IPS-18a (cell line): ENCODE measurements at regions not wholly inside any gene's neighbourhood (a gene's known extent, or its start where the extent isn't known, plus 50 kb on each side); places are given as distances from the start of the nearest gene placed in this dataset.

Experiments used
- H3K27ac ChIP-seq: one replicate; pipeline ENCODE4 v1.5.1; 2013; ENCODE audit warnings: low read length
- H3K27me3 ChIP-seq: one replicate; pipeline ENCODE4 v1.6.1; 2013; ENCODE audit warnings: mild to moderate bottlenecking, low read length; ENCODE audit not compliant: control insufficient read depth, insufficient read depth
- H3K36me3 ChIP-seq: one replicate; pipeline ENCODE4 v1.6.1; 2013; ENCODE audit warnings: low read depth, low read length; ENCODE audit not compliant: control insufficient read depth
- H3K4me1 ChIP-seq: one replicate; pipeline ENCODE4 v1.6.1; 2013; ENCODE audit warnings: low read depth, low read length; ENCODE audit not compliant: control insufficient read depth
- H3K4me3 ChIP-seq: one replicate; pipeline ENCODE4 v1.5.1; 2013; ENCODE audit warnings: low read length
- H3K9ac ChIP-seq: one replicate; pipeline ENCODE4 v1.6.1; 2013; ENCODE audit warnings: mild to moderate bottlenecking, low read length, moderate library complexity
- H3K9me3 ChIP-seq: one replicate; pipeline ENCODE4 v1.6.1; 2013; ENCODE audit warnings: low read depth, low read length; ENCODE audit not compliant: control insufficient read depth

- Histone ChIP-seq H3K4me3 (no peak overlapping the region), H3K27ac (no peak overlapping the region), H3K9ac (no peak overlapping the region), H3K27me3 (no peaks in the 10 kb centered on the region), H3K4me1 (no peaks in the 10 kb centered on the region), H3K36me3 (no peaks in the 10 kb centered on the region), H3K9me3 (no peaks in the 10 kb centered on the region)
These were observed 385.3 kb upstream of the ADARB2 start for GRCh38 chr10:2122431-2123124.

- no peaks in the 10 kb centered on the region for H3K27me3 ChIP-seq
- H3K4me1 ChIP-seq, result no peaks in the 10 kb centered on the region
- H3K36me3 ChIP-seq, result no peaks in the 10 kb centered on the region
- H3K4me3 ChIP-seq, result no peak overlapping the region
- no peaks in the 10 kb centered on the region for H3K9me3 ChIP-seq
- no peak overlapping the region for H3K9ac ChIP-seq
- H3K27ac ChIP-seq, result no peak overlapping the region
These were observed 384.6 kb upstream of the ADARB2 start for GRCh38 chr10:2121929-2122328.

GRCh38 chr10:2121315-2121714 is 384.0 kb upstream of the ADARB2 start:
- Histone ChIP-seq H3K27ac (no peak overlapping the region), H3K4me1 (no peaks in the 10 kb centered on the region), H3K9me3 (no peaks in the 10 kb centered on the region), H3K36me3 (no peaks in the 10 kb centered on the region), H3K9ac (no peak overlapping the region), H3K27me3 (no peaks in the 10 kb centered on the region), H3K4me3 (no peak overlapping the region)

- no peaks in the 10 kb centered on the region for H3K27me3 ChIP-seq
- no peak overlapping the region for H3K4me3 ChIP-seq
- no peaks in the 10 kb centered on the region for H3K4me1 ChIP-seq
- no peak overlapping the region for H3K9ac ChIP-seq
- H3K9me3 ChIP-seq, result no peaks in the 10 kb centered on the region
- H3K27ac ChIP-seq, result no peak overlapping the region
- no peaks in the 10 kb centered on the region for H3K36me3 ChIP-seq
These were observed 383.4 kb upstream of the ADARB2 start for GRCh38 chr10:2120746-2121145.

GRCh38 chr10:2119316-2119715 is 382.0 kb upstream of the ADARB2 start:
- Histone ChIP-seq H3K27me3 (no peaks in the 10 kb centered on the region), H3K4me1 (no peaks in the 10 kb centered on the region), H3K36me3 (no peaks in the 10 kb centered on the region), H3K9me3 (no peaks in the 10 kb centered on the region), H3K4me3 (no peak overlapping the region), H3K9ac (no peak overlapping the region), H3K27ac (no peak overlapping the region)

- Histone ChIP-seq H3K9me3 (no peaks in the 10 kb centered on the region), H3K27ac (no peak overlapping the region), H3K9ac (no peak overlapping the region), H3K36me3 (no peaks in the 10 kb centered on the region), H3K4me3 (no peak overlapping the region), H3K4me1 (no peaks in the 10 kb centered on the region), H3K27me3 (no peaks in the 10 kb centered on the region)
These were observed 380.9 kb upstream of the ADARB2 start for GRCh38 chr10:2118201-2118600.

- H3K4me3 ChIP-seq, result no peak overlapping the region
- no peaks in the 10 kb centered on the region for H3K36me3 ChIP-seq
- H3K4me1 ChIP-seq, result no peaks in the 10 kb centered on the region
- H3K27me3 ChIP-seq, result no peaks in the 10 kb centered on the region
- H3K27ac ChIP-seq, result no peak overlapping the region
- no peak overlapping the region for H3K9ac ChIP-seq
- H3K9me3 ChIP-seq, result no peaks in the 10 kb centered on the region
These were observed 380.3 kb upstream of the ADARB2 start for GRCh38 chr10:2117641-2118040.

- no peak overlapping the region for H3K9ac ChIP-seq
- no peaks in the 10 kb centered on the region for H3K36me3 ChIP-seq
- H3K4me1 ChIP-seq, result no peaks in the 10 kb centered on the region
- no peak overlapping the region for H3K4me3 ChIP-seq
- H3K27ac ChIP-seq, result no peak overlapping the region
- H3K9me3 ChIP-seq, result no peaks in the 10 kb centered on the region
- no peaks in the 10 kb centered on the region for H3K27me3 ChIP-seq
These were observed 374.6 kb upstream of the ADARB2 start for GRCh38 chr10:2111965-2112364.

- Histone ChIP-seq H3K9me3 (no peaks in the 10 kb centered on the region), H3K27me3 (no peaks in the 10 kb centered on the region), H3K36me3 (no peaks in the 10 kb centered on the region), H3K4me1 (no peaks in the 10 kb centered on the region), H3K9ac (no peak overlapping the region), H3K27ac (no peak overlapping the region), H3K4me3 (no peak overlapping the region)
These were observed 371.2 kb upstream of the ADARB2 start for GRCh38 chr10:2108496-2108895.

- H3K27ac ChIP-seq, result no peak overlapping the region
- no peak overlapping the region for H3K9ac ChIP-seq
- no peaks in the 10 kb centered on the region for H3K27me3 ChIP-seq
- H3K4me1 ChIP-seq, result no peaks in the 10 kb centered on the region
- no peaks in the 10 kb centered on the region for H3K9me3 ChIP-seq
- H3K4me3 ChIP-seq, result no peak overlapping the region
- no peaks in the 10 kb centered on the region for H3K36me3 ChIP-seq
These were observed 369.3 kb upstream of the ADARB2 start for GRCh38 chr10:2106641-2107040.

- H3K36me3 ChIP-seq, result no peaks in the 10 kb centered on the region
- H3K9me3 ChIP-seq, result no peaks in the 10 kb centered on the region
- no peaks in the 10 kb centered on the region for H3K27me3 ChIP-seq
- H3K4me1 ChIP-seq, result no peaks in the 10 kb centered on the region
- no peak overlapping the region for H3K4me3 ChIP-seq
- H3K27ac ChIP-seq, result no peak overlapping the region
- no peak overlapping the region for H3K9ac ChIP-seq
These were observed 362.0 kb upstream of the ADARB2 start for GRCh38 chr10:2099321-2099720.

GRCh38 chr10:2097937-2098336 is 360.6 kb upstream of the ADARB2 start:
- Histone ChIP-seq H3K36me3 (no peaks in the 10 kb centered on the region), H3K9me3 (no peaks in the 10 kb centered on the region), H3K27ac (no peak overlapping the region), H3K27me3 (no peaks in the 10 kb centered on the region), H3K9ac (no peak overlapping the region), H3K4me1 (no peaks in the 10 kb centered on the region), H3K4me3 (no peak overlapping the region)
